IMR-90 (cell line): ENCODE measurements at regions not wholly inside any gene's neighbourhood (a gene's known extent, or its start where the extent isn't known, plus 50 kb on each side); places are given as distances from the start of the nearest gene placed in this dataset.

Experiments used
- ATAC-seq: fragments of 200-7000 bp; cut with Tn5 transposase; 2 replicates; pipeline ENCODE4 v1.9.1; 2020; ENCODE audit warnings: low read depth, mild to moderate bottlenecking, moderate library complexity
- BruUV-seq: library from RNA; stranded (reverse); fragments of 400-500 nt; replicated peaks from 2 replicates; lab custom pipeline; 2021; lab: Mats Ljungman, UMichigan
- CTCF ChIA-PET: fragments of 300-600 bp; formaldehyde crosslinking; extraction: SDS; loops from one replicate; lab custom pipeline; 2021; ENCODE audit warnings: antibody characterized with exemption; lab: Yijun Ruan, JAX
- POLR2A ChIA-PET: fragments of 300-600 bp; sonication (Branson Sonifier 250); formaldehyde crosslinking; loops from one replicate; lab custom pipeline; 2022; ENCODE audit warnings: antibody characterized with exemption; ENCODE audit not compliant: unreplicated experiment; lab: Charles Lee
- DNase-seq: peaks from one replicate; pipeline ENCODE4 v3.0.0; 2013
- H2AFZ ChIP-seq: replicated peaks from 2 replicates; pipeline ENCODE3; 2013; ENCODE audit warnings: low read length, mild to moderate bottlenecking; ENCODE audit not compliant: poor library complexity
- H2AK5ac ChIP-seq: 2 replicates; pipeline ENCODE4 v1.6.1; 2013; ENCODE audit warnings: low read depth, low read length, inconsistent platforms
- H2AK9ac ChIP-seq: replicated peaks from 2 replicates; pipeline ENCODE3; 2013; ENCODE audit warnings: mild to moderate bottlenecking, low read depth, low read length, moderate library complexity; ENCODE audit not compliant: poor library complexity
- H2BK120ac ChIP-seq: 2 replicates; pipeline ENCODE4 v1.6.1; 2013; ENCODE audit warnings: low read depth, low read length, inconsistent platforms
- H2BK15ac ChIP-seq: 3 replicates; pipeline ENCODE4 v1.6.1; 2013; ENCODE audit warnings: low read depth, low read length, inconsistent platforms
- H2BK20ac ChIP-seq: 2 replicates; pipeline ENCODE4 v1.6.1; 2013; ENCODE audit warnings: low read depth, mild to moderate bottlenecking, inconsistent platforms, low read length, moderate library complexity
- H2BK5ac ChIP-seq: 2 replicates; pipeline ENCODE4 v1.6.1; 2013; ENCODE audit warnings: mild to moderate bottlenecking, low read depth, low read length, inconsistent platforms; ENCODE audit not compliant: poor library complexity, severe bottlenecking
- H3K14ac ChIP-seq: replicated peaks from 2 replicates; pipeline ENCODE4 v1.6.1; 2013; ENCODE audit warnings: low read depth, low read length, inconsistent platforms
- H3K18ac ChIP-seq: 2 replicates; pipeline ENCODE4 v1.6.1; 2013; ENCODE audit warnings: low read depth, low read length, control low read depth
- H3K23ac ChIP-seq: 2 replicates; pipeline ENCODE4 v1.6.1; 2013; ENCODE audit warnings: low read depth, low read length, inconsistent platforms
- H3K27ac ChIP-seq: 2 replicates; pipeline ENCODE4 v1.5.1; 2013; ENCODE audit warnings: mild to moderate bottlenecking, control low read depth, low read length; ENCODE audit not compliant: insufficient read depth
- H3K27me3 ChIP-seq: 2 replicates; pipeline ENCODE4 v1.6.1; 2013; ENCODE audit warnings: low read length; ENCODE audit not compliant: control insufficient read depth, insufficient read depth
- H3K36me3 ChIP-seq: 2 replicates; pipeline ENCODE4 v1.6.1; 2013; ENCODE audit warnings: low read length, mixed read lengths; ENCODE audit not compliant: control insufficient read depth, insufficient read depth
- H3K4ac ChIP-seq: 2 replicates; pipeline ENCODE4 v1.6.1; 2013; ENCODE audit warnings: low read depth, low read length, inconsistent platforms
- H3K4me1 ChIP-seq: 2 replicates; pipeline ENCODE4 v1.6.1; 2013; ENCODE audit warnings: low read length, mixed read lengths; ENCODE audit not compliant: control insufficient read depth, insufficient read depth
- H3K4me2 ChIP-seq: 2 replicates; pipeline ENCODE4 v1.6.1; 2013; ENCODE audit warnings: low read depth, mild to moderate bottlenecking, control low read depth, low read length, moderate library complexity
- H3K4me3 ChIP-seq: 2 replicates; pipeline ENCODE4 v1.5.1; 2013; ENCODE audit warnings: low read depth, mild to moderate bottlenecking, control low read depth, low read length, moderate library complexity; ENCODE audit not compliant: insufficient read depth
- H3K56ac ChIP-seq: 2 replicates; pipeline ENCODE4 v1.6.1; 2013; ENCODE audit warnings: low read length, inconsistent platforms; ENCODE audit not compliant: insufficient read depth; ENCODE audit errors: extremely low read depth
- H3K79me1 ChIP-seq, 2 experiments: 2 replicates each; pipeline ENCODE4 v1.6.1; 2013; ENCODE audit warnings: low read length in 2 of 2, inconsistent platforms in 1 of 2, low read depth in 1 of 2
- H3K9ac ChIP-seq: 2 replicates; pipeline ENCODE4 v1.6.1; 2013; ENCODE audit warnings: low read depth, low read length, control low read depth
- H3K9me1 ChIP-seq: 2 replicates; pipeline ENCODE4 v1.6.1; 2013; ENCODE audit warnings: low read length, inconsistent platforms; ENCODE audit not compliant: insufficient read depth
- H3K9me3 ChIP-seq: 2 replicates; pipeline ENCODE4 v1.6.1; 2013; ENCODE audit warnings: low read length; ENCODE audit not compliant: control insufficient read depth, insufficient read depth
- H4K20me1 ChIP-seq: 2 replicates; pipeline ENCODE4 v1.6.1; 2013; ENCODE audit warnings: low read length, inconsistent platforms; ENCODE audit not compliant: insufficient read depth
- H4K5ac ChIP-seq: 2 replicates; pipeline ENCODE4 v1.6.1; 2013; ENCODE audit warnings: mild to moderate bottlenecking, low read depth, low read length, control low read depth
- H4K8ac ChIP-seq, 2 experiments: 2 replicates each; pipeline ENCODE4 v1.6.1; 2013; ENCODE audit warnings: low read depth in 2 of 2, low read length in 2 of 2, control low read depth in 1 of 2, inconsistent platforms in 1 of 2
- H4K91ac ChIP-seq: 2 replicates; pipeline ENCODE4 v1.6.1; 2013; ENCODE audit warnings: low read depth, low read length, inconsistent platforms; ENCODE audit not compliant: insufficient read depth
- CHD1 ChIP-seq: IDR thresholded peaks from 2 replicates; pipeline ENCODE4 v1.6.1; 2012; ENCODE audit warnings: low read depth, low read length, improper control_type of control experiment
- ELK1 ChIP-seq: fragments of 150-350 bp; IDR thresholded peaks from 2 replicates; pipeline ENCODE4 v1.6.1; 2016; ENCODE audit warnings: low read depth, mild to moderate bottlenecking, low read length, moderate library complexity, borderline replicate concordance
- FOS ChIP-seq: fragments of 150-350 bp; IDR thresholded peaks from 2 replicates; pipeline ENCODE4 v1.6.1; 2016; ENCODE audit warnings: low read depth, low read length
- MAFK ChIP-seq: IDR thresholded peaks from 2 replicates; pipeline ENCODE4 v1.6.1; 2012; ENCODE audit warnings: low read depth, low read length, improper control_type of control experiment
- MAZ ChIP-seq: IDR thresholded peaks from 2 replicates; pipeline ENCODE4 v1.6.1; 2012; ENCODE audit warnings: low read depth, mild to moderate bottlenecking, low read length, improper control_type of control experiment, moderate library complexity, borderline replicate concordance
- MXI1 ChIP-seq: IDR thresholded peaks from 2 replicates; pipeline ENCODE4 v1.6.1; 2012; ENCODE audit warnings: low read depth, mild to moderate bottlenecking, low read length, moderate library complexity, borderline replicate concordance
- POLR2A ChIP-seq: IDR thresholded peaks from 2 replicates; pipeline ENCODE4 v1.6.1; 2012; ENCODE audit warnings: mild to moderate bottlenecking, low read depth, low read length
- RAD21 ChIP-seq: IDR thresholded peaks from 2 replicates; pipeline ENCODE4 v1.6.1; 2012; ENCODE audit warnings: low read length, improper control_type of control experiment
- USF2 ChIP-seq: fragments of 150-350 bp; IDR thresholded peaks from 2 replicates; pipeline ENCODE4 v1.6.1; 2017; ENCODE audit warnings: mild to moderate bottlenecking, antibody characterized with exemption, low read length, low read depth
- WGBS, 2 experiments: methylation state at CpG; one replicate each; pipeline versions ENCODE4 v1.1.5 to v1.1.7; 2013; ENCODE audit warnings: missing lambda C conversion rate in 2 of 2; ENCODE audit not compliant: insufficient read length in 1 of 2; ENCODE audit errors: extremely low coverage in 2 of 2; 5-methylcytosine and 5-hydroxymethylcytosine counted together
- dilution Hi-C: fragments of 300-500 bp; cut with HindIII; formaldehyde crosslinking; loops from one replicate; pipeline ENCODE4 v1.14.3; 2018; ENCODE audit warnings: low sequenced_read_pairs; ENCODE audit not compliant: unreplicated experiment
- in situ Hi-C: fragments of 300-500 bp; cut with MboI; formaldehyde crosslinking; loops from 3 replicates; pipeline ENCODE4 v1.14.3; 2019; ENCODE audit warnings: low sequenced_read_pairs, inconsistent platforms, mixed read lengths
- intact Hi-C: fragments of 100-400 bp; cut with micrococcal nuclease; formaldehyde crosslinking; loops from 2 replicates; pipeline ENCODE4 v1.10.0; 2022

GRCh38 chr2:150028322-150028721, 440.7 kb upstream of the MMADHC start:
- intact Hi-C loops (loop anchor here (10.0 kb wide), 1 partner anchor 434 kb away; no protein-coding TSS in a partner anchor), dilution Hi-C loops (no loop called here), in situ Hi-C loops (no loop called here)
- Histone ChIP-seq H3K4me1 (peaks cover 2% of the 10 kb centered on the region; the same call in 1 of the 2 replicates), H3K4ac (no peak overlapping the region), H4K5ac (no peak overlapping the region), H3K9me1 (no peaks in the 10 kb centered on the region), H3K14ac (no peak overlapping the region), H3K56ac (no peak overlapping the region), H3K27me3 (no peaks in the 10 kb centered on the region), H3K23ac (no peak overlapping the region), H2BK15ac (no peak overlapping the region), H3K4me3 (no peak overlapping the region), H3K79me1 (no peaks in the 10 kb centered on the region), H4K8ac (no peak overlapping the region), H2BK120ac (no peak overlapping the region), H3K9ac (no peak overlapping the region), H2AK5ac (no peak overlapping the region), H2BK5ac (no peak overlapping the region), H3K36me3 (no peaks in the 10 kb centered on the region), H3K4me2 (no peak overlapping the region), H2AK9ac (no peak overlapping the region), H2BK20ac (no peak overlapping the region), H3K9me3 (no peaks in the 10 kb centered on the region), H4K20me1 (no peaks in the 10 kb centered on the region), H4K91ac (no peak overlapping the region), H3K18ac (no peak overlapping the region), H3K27ac (no peak overlapping the region), H2AFZ (no peak overlapping the region)
- DNase-seq: no peak
- TF ChIP-seq MAFK (no peak), MXI1 (no peak), RAD21 (no peak), MAZ (no peak), USF2 (no peak), ELK1 (no peak), POLR2A (no peak), CHD1 (no peak), FOS (no peak)
- no peak for ATAC-seq
- no TSS peak for BruUV-seq
- WGBS, 2 experiments: no CpG with 5 or more reads among the region's 2 CpGs
- ChIA-PET CTCF (interaction anchor here (0.6 to 0.9 kb wide), 2 partner anchors 13 to 288 kb away, joined by 3 read pairs; no protein-coding TSS in a partner anchor), POLR2A (no interaction called here)
